GM12878 (cell line): ENCODE measurements at regions not wholly inside any gene's neighbourhood (a gene's known extent, or its start where the extent isn't known, plus 50 kb on each side); places are given as distances from the start of the nearest gene placed in this dataset.
"Not testable (repeated sequence)": the region's sequence is repeated elsewhere in the genome, so short reads cannot be mapped to it uniquely, and the experiment has no call there.

Source experiments
- CREM ChIP-seq: IDR thresholded peaks from 2 replicates; pipeline ENCODE4 v1.6.1; 2014; ENCODE audit warnings: antibody characterized with exemption, low read depth
- EP300 ChIP-seq, 2 experiments: fragments of 150-350 bp in 1 of 2; IDR thresholded peaks; 2 replicates each; pipeline ENCODE4 v1.6.1; 2011 to 2012; ENCODE audit warnings: low read depth in 2 of 2, low read length in 2 of 2, borderline replicate concordance in 1 of 2, improper control_type of control experiment in 1 of 2, inconsistent platforms in 1 of 2; ENCODE audit not compliant: control insufficient read depth in 1 of 2
- ESRRA ChIP-seq: IDR thresholded peaks from 2 replicates; pipeline ENCODE4 v1.6.1; 2012; ENCODE audit warnings: mild to moderate bottlenecking, low read length, improper control_type of control experiment
- EZH2 ChIP-seq: IDR thresholded peaks from 2 replicates; pipeline ENCODE4 v1.6.1; 2012; ENCODE audit warnings: low read depth, mild to moderate bottlenecking, control low read depth, inconsistent platforms, low read length, borderline replicate concordance; ENCODE audit not compliant: control insufficient read depth
- POLR2AphosphoS5 ChIP-seq: IDR thresholded peaks from 2 replicates; pipeline ENCODE4 v1.6.1; 2011; ENCODE audit warnings: mild to moderate bottlenecking, low read length, inconsistent platforms
- RFX5 ChIP-seq: IDR thresholded peaks from 2 replicates; pipeline ENCODE4 v1.6.1; 2011; ENCODE audit warnings: low read depth, low read length, improper control_type of control experiment
- SRF ChIP-seq, 2 experiments: IDR thresholded peaks; 2 replicates each; pipeline ENCODE4 v1.6.1; 2011; ENCODE audit warnings: low read depth in 2 of 2, low read length in 2 of 2, mild to moderate bottlenecking in 1 of 2, moderate library complexity in 1 of 2
- SUPT20H ChIP-seq: IDR thresholded peaks from 2 replicates; pipeline ENCODE4 v1.6.1; 2011; ENCODE audit warnings: low read depth, mild to moderate bottlenecking, low read length, moderate library complexity, borderline replicate concordance; ENCODE audit not compliant: control insufficient read depth
- TF ChIP-seq, protein P1 (sequence below), 3 experiments: IDR thresholded peaks in 2 of 3; conservative IDR thresholded peaks in 1 of 3; 2 replicates each; pipeline ENCODE4 v1.5.1; 2011; ENCODE audit warnings: low read depth in 3 of 3, low read length in 3 of 3, mild to moderate bottlenecking in 3 of 3, control low read depth in 2 of 3, moderate library complexity in 2 of 3, inconsistent platforms in 1 of 3, mixed read lengths in 1 of 3; ENCODE audit not compliant: control insufficient read depth in 2 of 3, insufficient read depth in 1 of 3; ENCODE audit errors: extremely low read depth in 1 of 3
- TF ChIP-seq, protein P2 (sequence below): IDR thresholded peaks from 2 replicates; pipeline ENCODE4 v1.6.1; 2012; ENCODE audit warnings: low read depth, low read length, improper control_type of control experiment

DNA sequence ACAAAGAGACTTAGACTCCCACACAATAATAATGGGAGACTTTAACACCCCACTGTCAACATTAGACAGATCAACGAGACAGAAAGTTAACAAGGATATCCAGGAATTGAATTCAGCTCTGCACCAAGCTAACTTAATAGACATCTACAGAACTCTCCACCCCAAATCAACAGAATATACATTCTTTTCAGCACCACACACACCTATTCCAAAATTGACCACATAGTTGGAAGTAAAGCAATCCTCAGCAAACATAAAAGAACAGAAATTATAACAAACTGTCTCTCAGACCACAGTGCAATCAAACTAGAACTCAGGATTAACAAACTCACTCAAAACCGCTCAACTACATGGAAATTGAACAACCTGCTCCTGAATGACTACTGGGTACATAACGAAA, 68.2 kb upstream of the SKAP2 start:
- TF ChIP-seq SUPT20H; CREM; ESRRA; RFX5; EP300 (IDR thresholded peaks at IDR 0.05; ENCODE audit: borderline replicate concordance in 1 of 2, control insufficient read depth in 1 of 2, low read depth in 2 of 2, low read length in 2 of 2); EZH2; POLR2AphosphoS5; SRF (IDR thresholded peaks at IDR 0.05; ENCODE audit: low read depth in 2 of 2, low read length in 2 of 2): not testable (repeated sequence)
- TF ChIP-seq, protein P1, sequence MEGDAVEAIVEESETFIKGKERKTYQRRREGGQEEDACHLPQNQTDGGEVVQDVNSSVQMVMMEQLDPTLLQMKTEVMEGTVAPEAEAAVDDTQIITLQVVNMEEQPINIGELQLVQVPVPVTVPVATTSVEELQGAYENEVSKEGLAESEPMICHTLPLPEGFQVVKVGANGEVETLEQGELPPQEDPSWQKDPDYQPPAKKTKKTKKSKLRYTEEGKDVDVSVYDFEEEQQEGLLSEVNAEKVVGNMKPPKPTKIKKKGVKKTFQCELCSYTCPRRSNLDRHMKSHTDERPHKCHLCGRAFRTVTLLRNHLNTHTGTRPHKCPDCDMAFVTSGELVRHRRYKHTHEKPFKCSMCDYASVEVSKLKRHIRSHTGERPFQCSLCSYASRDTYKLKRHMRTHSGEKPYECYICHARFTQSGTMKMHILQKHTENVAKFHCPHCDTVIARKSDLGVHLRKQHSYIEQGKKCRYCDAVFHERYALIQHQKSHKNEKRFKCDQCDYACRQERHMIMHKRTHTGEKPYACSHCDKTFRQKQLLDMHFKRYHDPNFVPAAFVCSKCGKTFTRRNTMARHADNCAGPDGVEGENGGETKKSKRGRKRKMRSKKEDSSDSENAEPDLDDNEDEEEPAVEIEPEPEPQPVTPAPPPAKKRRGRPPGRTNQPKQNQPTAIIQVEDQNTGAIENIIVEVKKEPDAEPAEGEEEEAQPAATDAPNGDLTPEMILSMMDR (IDR thresholded peaks at IDR 0.05 in 2 of 3, conservative IDR thresholded peaks at IDR 0.05 in 1 of 3; ENCODE audit: control insufficient read depth in 2 of 3, extremely low read depth in 1 of 3, insufficient read depth in 1 of 3, low read depth in 3 of 3, low read length in 3 of 3), result not testable (repeated sequence)
- TF ChIP-seq, protein P2, sequence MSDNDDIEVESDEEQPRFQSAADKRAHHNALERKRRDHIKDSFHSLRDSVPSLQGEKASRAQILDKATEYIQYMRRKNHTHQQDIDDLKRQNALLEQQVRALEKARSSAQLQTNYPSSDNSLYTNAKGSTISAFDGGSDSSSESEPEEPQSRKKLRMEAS, result not testable (repeated sequence)
